BE2C (cell line): ENCODE measurements at regions not wholly inside any gene's neighbourhood (a gene's known extent, or its start where the extent isn't known, plus 50 kb on each side); places are given as distances from the start of the nearest gene placed in this dataset.

Experiments
- DNase-seq: peaks from one replicate; pipeline ENCODE4 v3.0.0-alpha.2; 2020
- H3K27me3 ChIP-seq: fragments of 250-450 bp; sonication (Bioruptor Pico); 2 replicates; pipeline ENCODE4 v1.5.1; 2020; ENCODE audit warnings: mild to moderate bottlenecking
- H3K36me3 ChIP-seq: fragments of 250-450 bp; sonication (Bioruptor Pico); 2 replicates; pipeline ENCODE4 v1.5.1; 2020; ENCODE audit warnings: mild to moderate bottlenecking
- H3K4me1 ChIP-seq: fragments of 250-450 bp; sonication (Bioruptor Pico); 2 replicates; pipeline ENCODE4 v1.5.1; 2020
- H3K4me3 ChIP-seq: 2 replicates; pipeline ENCODE4 v1.5.1; 2011; ENCODE audit warnings: low read depth, low read length
- H3K9me3 ChIP-seq: fragments of 250-450 bp; sonication (Bioruptor Pico); 2 replicates; pipeline ENCODE4 v1.5.1; 2020
- CTCF ChIP-seq: IDR thresholded peaks from 2 replicates; pipeline ENCODE4 v1.5.1; 2012; ENCODE audit warnings: mild to moderate bottlenecking, low read depth, low read length

GRCh38 chr5:128869970-128870369 lies 95.3 kb upstream of the SLC27A6 start:
- Histone ChIP-seq H3K4me3 (no peak overlapping the region), H3K36me3 (no peaks in the 10 kb centered on the region), H3K4me1 (no peaks in the 10 kb centered on the region), H3K9me3 (no peaks in the 10 kb centered on the region), H3K27me3 (peaks cover 11% of the 10 kb centered on the region)
- TF ChIP-seq CTCF, result no peak
- DNase-seq, result no peak

GRCh38 chr5:128870373-128870772 lies 94.9 kb upstream of the SLC27A6 start:
- H3K27me3 ChIP-seq, result peaks cover 10% of the 10 kb centered on the region
- TF ChIP-seq CTCF, result no peak
- no peak overlapping the region for H3K4me3 ChIP-seq
- DNase-seq, result no peak
- no peaks in the 10 kb centered on the region for H3K9me3 ChIP-seq
- H3K36me3 ChIP-seq, result no peaks in the 10 kb centered on the region
- H3K4me1 ChIP-seq, result no peaks in the 10 kb centered on the region

- H3K4me1 ChIP-seq, result no peaks in the 10 kb centered on the region
- H3K4me3 ChIP-seq, result no peak overlapping the region
- H3K36me3 ChIP-seq, result no peaks in the 10 kb centered on the region
- TF ChIP-seq CTCF, result no peak
- no peaks in the 10 kb centered on the region for H3K9me3 ChIP-seq
- DNase-seq, result no peak
- peaks cover 10% of the 10 kb centered on the region for H3K27me3 ChIP-seq
Measured at GRCh38 chr5:128870923-128871322, 94.4 kb upstream of the SLC27A6 start.

GRCh38 chr5:128876569-128877382 lies 88.5 kb upstream of the SLC27A6 start:
- Histone ChIP-seq H3K4me3 (no peak overlapping the region), H3K27me3 (peaks cover 31% of the 10 kb centered on the region), H3K36me3 (no peaks in the 10 kb centered on the region), H3K4me1 (no peaks in the 10 kb centered on the region), H3K9me3 (no peaks in the 10 kb centered on the region; the same call in 1 of the 2 replicates)
- DNase-seq, result no peak
- TF ChIP-seq CTCF, result no peak

- Histone ChIP-seq H3K4me3 (no peak overlapping the region), H3K27me3 (peaks cover 30% of the 10 kb centered on the region), H3K9me3 (no peaks in the 10 kb centered on the region; the same call in 1 of the 2 replicates), H3K36me3 (no peaks in the 10 kb centered on the region), H3K4me1 (no peaks in the 10 kb centered on the region)
- TF ChIP-seq CTCF, result no peak
- no peak for DNase-seq
Measured at GRCh38 chr5:128877476-128877875, 87.8 kb upstream of the SLC27A6 start.

GRCh38 chr5:128881502-128882018 lies 83.7 kb upstream of the SLC27A6 start:
- Histone ChIP-seq H3K9me3 (no peaks in the 10 kb centered on the region; the same call in 1 of the 2 replicates), H3K4me1 (no peaks in the 10 kb centered on the region), H3K4me3 (no peak overlapping the region), H3K27me3 (peaks cover 22% of the 10 kb centered on the region), H3K36me3 (no peaks in the 10 kb centered on the region)
- no peak for DNase-seq
- TF ChIP-seq CTCF, result no peak
